GM12873 (cell line): ENCODE measurements at regions not wholly inside any gene's neighbourhood (a gene's known extent, or its start where the extent isn't known, plus 50 kb on each side); places are given as distances from the start of the nearest gene placed in this dataset.

Source experiments
- TF ChIP-seq, protein P1 (sequence below): IDR thresholded peaks from 2 replicates; pipeline ENCODE4 v1.5.1; 2012; ENCODE audit warnings: low read depth, mild to moderate bottlenecking, moderate library complexity, low read length, control low read depth; ENCODE audit not compliant: insufficient read depth; ENCODE audit errors: missing control alignments

DNA sequence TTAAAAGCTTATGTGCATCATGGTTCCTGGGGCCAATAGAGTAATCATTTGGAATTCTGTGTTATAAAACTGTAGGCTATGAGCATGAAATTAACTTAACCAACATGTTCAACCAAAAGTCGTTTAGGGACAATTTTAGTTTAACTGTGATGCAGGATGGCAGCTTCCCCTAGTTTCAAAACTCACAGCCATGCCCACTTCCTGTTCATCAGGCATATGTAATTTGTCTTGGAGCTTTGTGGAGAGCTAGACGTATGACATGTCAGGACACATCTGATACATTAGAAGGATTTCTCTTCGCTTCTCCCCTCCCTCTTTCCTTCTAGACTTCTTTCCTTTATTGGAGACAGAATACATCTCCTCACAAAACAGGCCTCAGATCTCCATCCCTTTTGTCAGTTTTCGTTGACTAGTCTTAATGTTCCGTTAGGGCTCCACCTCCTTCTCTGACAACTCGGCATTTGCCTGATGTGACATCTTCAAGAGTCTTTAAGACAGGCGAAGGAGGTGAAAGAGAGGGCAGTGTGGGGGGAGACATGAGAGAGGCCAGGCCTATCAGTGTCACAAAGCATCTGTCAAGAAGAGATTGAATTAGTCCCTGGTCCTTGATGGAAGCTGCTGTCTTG, 176.0 kb downstream of the MSX2 start:
- TF ChIP-seq, protein P1, sequence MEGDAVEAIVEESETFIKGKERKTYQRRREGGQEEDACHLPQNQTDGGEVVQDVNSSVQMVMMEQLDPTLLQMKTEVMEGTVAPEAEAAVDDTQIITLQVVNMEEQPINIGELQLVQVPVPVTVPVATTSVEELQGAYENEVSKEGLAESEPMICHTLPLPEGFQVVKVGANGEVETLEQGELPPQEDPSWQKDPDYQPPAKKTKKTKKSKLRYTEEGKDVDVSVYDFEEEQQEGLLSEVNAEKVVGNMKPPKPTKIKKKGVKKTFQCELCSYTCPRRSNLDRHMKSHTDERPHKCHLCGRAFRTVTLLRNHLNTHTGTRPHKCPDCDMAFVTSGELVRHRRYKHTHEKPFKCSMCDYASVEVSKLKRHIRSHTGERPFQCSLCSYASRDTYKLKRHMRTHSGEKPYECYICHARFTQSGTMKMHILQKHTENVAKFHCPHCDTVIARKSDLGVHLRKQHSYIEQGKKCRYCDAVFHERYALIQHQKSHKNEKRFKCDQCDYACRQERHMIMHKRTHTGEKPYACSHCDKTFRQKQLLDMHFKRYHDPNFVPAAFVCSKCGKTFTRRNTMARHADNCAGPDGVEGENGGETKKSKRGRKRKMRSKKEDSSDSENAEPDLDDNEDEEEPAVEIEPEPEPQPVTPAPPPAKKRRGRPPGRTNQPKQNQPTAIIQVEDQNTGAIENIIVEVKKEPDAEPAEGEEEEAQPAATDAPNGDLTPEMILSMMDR: no peak

DNA sequence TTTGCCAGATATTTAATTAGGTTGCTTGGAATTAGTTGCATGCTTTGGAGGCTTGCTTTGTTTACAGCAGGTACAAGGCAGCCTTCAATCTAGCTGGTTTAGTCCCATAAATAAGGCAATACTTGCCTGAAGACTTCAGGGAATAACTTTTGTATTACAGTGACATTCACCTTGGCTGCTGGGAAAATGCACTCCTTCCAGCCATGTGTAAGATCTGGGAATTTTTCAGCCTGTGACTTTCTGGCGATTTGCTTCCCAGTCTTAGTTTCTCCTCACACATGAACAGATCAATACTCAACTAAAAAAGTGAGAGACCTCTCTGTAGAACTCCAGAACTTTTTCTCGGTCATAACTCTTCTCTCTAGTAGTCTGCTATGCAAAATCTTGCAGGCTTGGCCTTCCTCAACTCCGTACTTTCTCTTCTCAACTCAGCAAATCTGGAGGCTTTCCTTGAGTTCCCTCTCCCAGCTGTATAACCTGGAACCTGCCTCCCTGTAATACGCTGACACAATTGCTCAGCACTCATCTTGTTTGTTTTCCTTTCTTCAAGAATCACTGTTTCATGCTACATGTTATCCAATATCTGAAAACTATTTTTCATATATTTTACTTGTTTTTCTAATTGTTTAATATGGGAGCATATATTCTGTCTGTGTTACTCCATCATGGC, 173.0 kb downstream of the MSX2 start:
- TF ChIP-seq, protein P1: no peak

DNA sequence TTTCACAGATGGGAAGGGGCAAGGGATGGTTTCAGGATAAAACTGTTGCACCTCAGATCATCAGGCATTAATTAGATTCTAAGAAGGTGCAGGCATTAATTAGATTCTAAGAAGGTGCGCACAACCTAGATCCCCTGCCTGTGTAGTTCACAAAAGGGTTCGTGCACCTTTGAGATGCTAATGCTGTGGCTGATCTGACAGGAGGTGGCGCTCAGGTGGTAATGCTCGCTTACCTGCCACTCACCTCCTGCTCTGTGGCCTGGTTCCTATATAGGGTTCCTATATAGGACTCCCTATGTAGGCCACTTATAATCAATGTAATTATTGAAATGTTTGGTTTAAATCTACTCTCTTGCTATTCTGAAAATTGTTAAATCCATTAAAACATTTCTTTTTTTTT, 171.0 kb downstream of the MSX2 start:
- TF ChIP-seq, protein P1: no peak

DNA sequence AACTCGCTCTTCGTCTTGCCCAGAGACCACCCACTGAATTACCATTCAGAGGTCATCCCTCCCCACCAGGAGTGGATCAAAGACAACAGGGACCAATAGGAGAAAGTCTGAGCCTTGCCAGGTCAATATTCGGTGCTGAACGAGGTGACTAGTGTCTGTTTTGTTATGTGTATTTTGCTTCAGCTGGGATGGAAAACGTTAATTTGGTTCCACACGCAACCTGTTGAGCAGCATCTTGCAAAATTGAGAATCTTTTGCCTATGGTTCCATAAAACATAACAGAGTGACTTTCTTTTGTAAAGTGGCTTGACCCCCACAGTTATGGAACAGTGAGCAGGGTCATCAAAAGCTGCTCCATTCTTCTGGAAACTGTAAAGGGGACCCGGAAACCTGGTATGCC, 168.4 kb downstream of the MSX2 start:
- TF ChIP-seq, protein P1: no peak

GRCh38 chr5:174877987-174878386, 153.6 kb downstream of the MSX2 start:
- TF ChIP-seq, protein P1: no peak

GRCh38 chr5:174872271-174872670, 147.9 kb downstream of the MSX2 start:
- TF ChIP-seq, protein P1: no peak

DNA sequence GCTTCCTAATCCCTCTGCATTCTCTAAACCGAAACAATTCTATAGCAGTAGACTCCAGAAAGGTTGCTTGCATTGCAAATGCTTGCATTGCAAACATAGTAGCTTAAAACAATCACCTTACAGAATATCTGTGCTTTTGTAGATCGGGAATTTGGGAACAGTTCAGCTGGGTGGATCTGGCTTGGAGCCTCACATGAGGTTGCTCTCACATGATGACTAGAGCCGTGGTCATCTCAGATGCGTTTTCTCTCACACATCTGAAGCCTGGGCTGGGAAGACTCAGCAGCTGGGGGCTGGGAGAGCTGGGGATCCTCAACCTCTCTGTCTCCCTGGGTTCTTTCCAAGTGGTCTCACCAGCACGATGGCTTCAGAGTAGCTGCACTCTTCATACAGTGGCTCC, 127.8 kb downstream of the MSX2 start:
- TF ChIP-seq, protein P1: no peak
